ENCODE measurements at regions not wholly inside any gene's neighbourhood (a gene's known extent, or its start where the extent isn't known, plus 50 kb on each side); places are given as distances from the start of the nearest gene placed in this dataset.

DNA sequence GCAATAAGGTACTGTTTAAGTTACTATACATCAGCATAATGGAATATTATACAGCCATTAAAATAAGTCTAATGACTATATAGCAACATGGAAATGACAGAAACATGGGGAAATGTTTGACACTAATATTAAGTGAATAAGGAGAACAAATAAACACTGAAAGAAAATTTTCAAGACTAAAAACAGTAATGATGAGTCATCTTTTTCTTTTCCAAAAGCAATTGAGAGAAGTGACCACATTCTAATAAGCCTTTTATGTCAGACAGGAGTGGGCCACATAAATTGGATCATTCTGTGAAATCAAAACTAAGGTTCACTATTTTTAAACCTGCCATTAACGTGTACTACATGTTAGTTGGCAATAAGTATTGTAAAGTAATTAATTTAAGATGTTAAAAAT lies 187.5 kb downstream of the AHR start:
- ATAC-seq (ENCODE audit: low read depth in 2 of 2) = no peak
- no peaks in the 10 kb centered on the region for H3K4me1 ChIP-seq (ENCODE audit: control insufficient read depth, insufficient read depth, low read length, poor library complexity, severe bottlenecking)
- H3K27ac Mint-ChIP-seq = no peak overlapping the region
- no peaks in the 10 kb centered on the region for H3K9me3 ChIP-seq (ENCODE audit: control insufficient read depth in 2 of 2, low read length in 2 of 2)
- H3K4me3 Mint-ChIP-seq = no peak overlapping the region
- no peaks in the 10 kb centered on the region for H3K36me3 Mint-ChIP-seq
- no peaks in the 10 kb centered on the region for H3K27me3 ChIP-seq (ENCODE audit: control insufficient read depth, insufficient read depth, low read length)
- H3K9me3 Mint-ChIP-seq = no peaks in the 10 kb centered on the region
- peaks cover 0 to 8% (median 3%) of the 10 kb centered on the region in 4 donors for H3K4me1 Mint-ChIP-seq
- H3K36me3 ChIP-seq (ENCODE audit: control insufficient read depth, insufficient read depth, low read length) = no peaks in the 10 kb centered on the region
- no peak for DNase-seq
- H3K27me3 Mint-ChIP-seq = peaks cover 5% of the 10 kb centered on the region
- H3K27ac ChIP-seq (ENCODE audit: insufficient read depth, low read length, poor library complexity, severe bottlenecking) = no peak overlapping the region
- H3K4me3 ChIP-seq (ENCODE audit: low read depth, low read length) = no peak overlapping the region

DNA sequence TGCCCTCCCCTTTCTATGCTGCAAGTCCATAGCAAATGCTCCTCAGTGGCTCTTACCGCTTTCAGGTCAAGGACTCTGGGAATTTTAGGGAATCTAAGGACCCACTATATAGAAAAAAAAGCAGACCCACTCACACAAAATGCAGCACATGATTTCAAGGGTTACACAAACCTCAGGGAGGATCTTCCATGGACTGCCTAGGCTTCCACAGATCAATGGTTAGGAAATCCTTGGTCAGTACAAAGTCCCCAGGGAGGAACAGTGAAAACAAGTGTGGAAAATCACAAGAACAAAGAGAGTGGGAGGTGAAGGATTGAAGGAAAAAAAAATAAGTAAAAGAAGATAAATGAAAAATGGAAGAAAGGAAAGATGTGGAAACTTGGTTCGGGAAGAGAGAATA lies 188.4 kb downstream of the AHR start:
- Histone ChIP-seq H3K9me3 (ENCODE audit: control insufficient read depth in 2 of 2, low read length in 2 of 2) (no peaks in the 10 kb centered on the region), H3K27ac (ENCODE audit: insufficient read depth, low read length, poor library complexity, severe bottlenecking) (no peak overlapping the region), H3K4me1 (ENCODE audit: control insufficient read depth, insufficient read depth, low read length, poor library complexity, severe bottlenecking) (no peaks in the 10 kb centered on the region), H3K36me3 (ENCODE audit: control insufficient read depth, insufficient read depth, low read length) (no peaks in the 10 kb centered on the region), H3K27me3 (ENCODE audit: control insufficient read depth, insufficient read depth, low read length) (no peaks in the 10 kb centered on the region), H3K4me3 (ENCODE audit: low read depth, low read length) (no peak overlapping the region)
- Mint-ChIP-seq H3K36me3 (no peaks in the 10 kb centered on the region), H3K4me3 (no peak overlapping the region), H3K4me1 (peaks cover 0 to 9% (median 3%) of the 10 kb centered on the region in 4 donors), H3K27ac (no peak overlapping the region), H3K9me3 (no peaks in the 10 kb centered on the region), H3K27me3 (peaks cover 5% of the 10 kb centered on the region)
- ATAC-seq (ENCODE audit: low read depth in 2 of 2) = no peak
- no peak for DNase-seq

DNA sequence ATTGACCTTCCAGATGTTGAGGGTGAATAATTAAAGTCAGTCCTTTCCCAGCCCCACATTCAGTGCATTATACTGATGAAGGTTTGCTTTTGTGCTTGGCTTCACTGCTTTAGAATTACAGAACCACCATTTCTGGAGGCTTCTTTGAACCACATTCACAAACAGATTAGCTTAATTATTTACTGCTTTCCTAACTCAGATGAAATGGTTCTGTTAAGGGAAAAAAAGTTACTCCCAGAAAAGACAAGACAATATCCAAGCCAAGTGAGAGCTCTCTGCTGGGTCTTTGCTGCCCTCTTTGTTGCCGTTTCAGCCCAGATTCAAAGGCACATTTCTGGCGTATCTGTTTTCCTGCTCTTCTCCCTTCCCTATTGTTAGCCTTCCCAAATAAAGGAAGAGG lies 188.9 kb downstream of the AHR start:
- H3K27ac Mint-ChIP-seq = no peak overlapping the region
- ATAC-seq (ENCODE audit: low read depth in 2 of 2) (no peak), DNase-seq (no peak)
- no peaks in the 10 kb centered on the region for H3K36me3 Mint-ChIP-seq
- Histone ChIP-seq H3K27ac (ENCODE audit: insufficient read depth, low read length, poor library complexity, severe bottlenecking) (no peak overlapping the region), H3K4me3 (ENCODE audit: low read depth, low read length) (no peak overlapping the region), H3K27me3 (ENCODE audit: control insufficient read depth, insufficient read depth, low read length) (no peaks in the 10 kb centered on the region), H3K36me3 (ENCODE audit: control insufficient read depth, insufficient read depth, low read length) (no peaks in the 10 kb centered on the region), H3K4me1 (ENCODE audit: control insufficient read depth, insufficient read depth, low read length, poor library complexity, severe bottlenecking) (no peaks in the 10 kb centered on the region), H3K9me3 (ENCODE audit: control insufficient read depth in 2 of 2, low read length in 2 of 2) (no peaks in the 10 kb centered on the region)
- H3K4me1 Mint-ChIP-seq = peaks cover 0 to 9% (median 3%) of the 10 kb centered on the region in 4 donors
- H3K9me3 Mint-ChIP-seq = no peaks in the 10 kb centered on the region
- H3K4me3 Mint-ChIP-seq = no peak overlapping the region
- peaks cover 5% of the 10 kb centered on the region for H3K27me3 Mint-ChIP-seq

DNA sequence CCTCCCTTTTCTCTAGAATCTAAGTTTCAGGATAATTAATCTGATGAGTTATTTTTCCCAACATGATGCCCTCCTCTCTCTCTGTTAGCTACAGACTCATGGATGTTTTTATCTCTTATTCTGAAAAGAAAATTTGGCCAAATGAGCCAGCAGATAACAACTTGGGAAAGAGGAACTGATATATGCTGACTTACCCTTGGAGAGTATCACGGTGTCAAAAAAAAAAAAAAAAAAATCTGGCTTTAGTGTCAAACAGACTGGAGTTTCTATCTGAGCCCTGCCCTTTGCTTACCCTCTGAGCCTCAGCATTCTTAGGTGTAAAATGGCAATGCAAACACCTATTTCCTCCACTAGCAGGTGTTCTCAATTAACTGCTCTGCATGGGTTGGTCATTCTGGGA lies 190.4 kb downstream of the AHR start:
- Mint-ChIP-seq H3K4me3 (no peak overlapping the region), H3K36me3 (no peaks in the 10 kb centered on the region), H3K4me1 (peaks cover 0 to 9% (median 3%) of the 10 kb centered on the region in 4 donors), H3K27ac (no peak overlapping the region), H3K9me3 (no peaks in the 10 kb centered on the region), H3K27me3 (peaks cover 5% of the 10 kb centered on the region)
- Histone ChIP-seq H3K27me3 (ENCODE audit: control insufficient read depth, insufficient read depth, low read length) (no peaks in the 10 kb centered on the region), H3K4me1 (ENCODE audit: control insufficient read depth, insufficient read depth, low read length, poor library complexity, severe bottlenecking) (no peaks in the 10 kb centered on the region), H3K27ac (ENCODE audit: insufficient read depth, low read length, poor library complexity, severe bottlenecking) (no peak overlapping the region), H3K4me3 (ENCODE audit: low read depth, low read length) (no peak overlapping the region), H3K9me3 (ENCODE audit: control insufficient read depth in 2 of 2, low read length in 2 of 2) (no peaks in the 10 kb centered on the region), H3K36me3 (ENCODE audit: control insufficient read depth, insufficient read depth, low read length) (no peaks in the 10 kb centered on the region)
- DNase-seq = no peak
- ATAC-seq (ENCODE audit: low read depth in 2 of 2) = no peak

DNA sequence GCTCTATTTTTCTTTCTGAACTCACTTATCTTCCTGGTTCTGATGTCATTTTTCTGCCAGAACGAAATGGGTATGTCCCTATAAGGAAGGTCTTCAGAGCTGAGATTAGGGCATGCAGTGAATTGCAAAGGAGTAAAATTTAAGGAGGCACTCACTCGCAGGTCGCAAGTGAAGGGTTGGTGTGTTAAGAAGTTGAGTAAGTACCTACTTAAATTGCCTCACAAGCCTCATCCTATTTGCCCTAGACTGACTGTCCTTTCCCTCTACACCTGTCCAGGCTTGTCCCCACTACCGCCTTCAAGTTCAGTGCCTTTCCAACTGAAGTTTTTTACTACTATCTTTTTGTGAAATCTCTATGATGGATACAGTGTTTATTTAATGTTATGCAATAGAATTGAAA lies 191.5 kb downstream of the AHR start:
- Mint-ChIP-seq H3K9me3 (no peaks in the 10 kb centered on the region), H3K36me3 (no peaks in the 10 kb centered on the region), H3K4me1 (peaks cover 0 to 9% (median 3%) of the 10 kb centered on the region in 4 donors), H3K27me3 (peaks cover 5% of the 10 kb centered on the region), H3K27ac (no peak overlapping the region), H3K4me3 (no peak overlapping the region)
- Histone ChIP-seq H3K4me3 (ENCODE audit: low read depth, low read length) (no peak overlapping the region), H3K27me3 (ENCODE audit: control insufficient read depth, insufficient read depth, low read length) (no peaks in the 10 kb centered on the region), H3K27ac (ENCODE audit: insufficient read depth, low read length, poor library complexity, severe bottlenecking) (no peak overlapping the region), H3K36me3 (ENCODE audit: control insufficient read depth, insufficient read depth, low read length) (no peaks in the 10 kb centered on the region), H3K4me1 (ENCODE audit: control insufficient read depth, insufficient read depth, low read length, poor library complexity, severe bottlenecking) (no peaks in the 10 kb centered on the region), H3K9me3 (ENCODE audit: control insufficient read depth in 2 of 2, low read length in 2 of 2) (no peaks in the 10 kb centered on the region)
- ATAC-seq (ENCODE audit: low read depth in 2 of 2) (no peak), DNase-seq (no peak)

DNA sequence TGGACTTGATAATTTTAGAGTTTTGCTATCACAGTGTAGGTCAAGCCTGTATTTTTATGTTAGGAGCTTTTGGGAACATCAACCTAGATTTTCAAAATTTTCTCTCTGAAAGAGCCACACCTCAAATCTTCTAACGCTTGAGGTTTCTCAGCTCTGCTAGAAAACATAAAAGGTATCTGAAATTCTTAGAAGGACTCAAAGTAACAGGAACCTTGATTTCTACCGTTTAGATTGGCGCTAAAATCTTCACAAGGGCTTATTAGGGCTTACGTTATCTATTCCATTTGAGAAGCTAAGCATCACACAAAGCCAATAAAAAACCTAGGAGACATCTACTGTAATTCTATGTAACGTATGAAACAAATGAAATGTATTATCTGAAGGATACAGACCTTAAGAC lies 192.4 kb downstream of the AHR start:
- no peak overlapping the region for H3K4me3 Mint-ChIP-seq
- no peaks in the 10 kb centered on the region for H3K27me3 ChIP-seq (ENCODE audit: control insufficient read depth, insufficient read depth, low read length)
- H3K27ac Mint-ChIP-seq = no peak overlapping the region
- no peaks in the 10 kb centered on the region for H3K36me3 Mint-ChIP-seq
- H3K4me3 ChIP-seq (ENCODE audit: low read depth, low read length) = no peak overlapping the region
- no peak overlapping the region for H3K27ac ChIP-seq (ENCODE audit: insufficient read depth, low read length, poor library complexity, severe bottlenecking)
- no peaks in the 10 kb centered on the region for H3K9me3 ChIP-seq (ENCODE audit: control insufficient read depth in 2 of 2, low read length in 2 of 2)
- no peaks in the 10 kb centered on the region for H3K4me1 ChIP-seq (ENCODE audit: control insufficient read depth, insufficient read depth, low read length, poor library complexity, severe bottlenecking)
- ATAC-seq (ENCODE audit: low read depth in 2 of 2) = no peak
- H3K4me1 Mint-ChIP-seq = peaks cover 0 to 9% (median 3%) of the 10 kb centered on the region in 4 donors
- no peaks in the 10 kb centered on the region for H3K36me3 ChIP-seq (ENCODE audit: control insufficient read depth, insufficient read depth, low read length)
- no peaks in the 10 kb centered on the region for H3K9me3 Mint-ChIP-seq
- DNase-seq = peak in 1 of 3 donors; percentile 68
- peaks cover 5% of the 10 kb centered on the region for H3K27me3 Mint-ChIP-seq

DNA sequence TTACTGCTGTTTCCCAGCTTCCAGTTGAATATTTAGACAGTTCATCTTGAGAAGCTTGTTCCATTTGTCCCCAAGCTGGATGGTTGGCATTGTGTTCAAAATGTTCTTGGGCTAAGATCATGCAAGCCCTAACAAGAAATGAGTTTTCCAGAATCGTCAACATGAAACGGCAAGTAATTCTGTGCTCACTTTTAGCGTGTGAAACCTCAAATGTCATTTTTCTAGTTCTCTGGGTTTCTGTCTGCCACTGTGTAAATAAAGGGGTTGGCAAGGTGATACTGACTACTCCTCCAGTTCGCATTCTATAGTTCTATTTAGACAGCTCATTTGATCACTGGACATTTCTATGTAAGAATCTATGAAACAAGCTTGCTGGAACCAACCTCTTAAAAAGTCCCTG lies 194.0 kb downstream of the AHR start:
- peaks cover 5% of the 10 kb centered on the region for H3K27me3 Mint-ChIP-seq
- ATAC-seq (ENCODE audit: low read depth in 2 of 2) = no peak
- Histone ChIP-seq H3K27ac (ENCODE audit: insufficient read depth, low read length, poor library complexity, severe bottlenecking) (no peak overlapping the region), H3K9me3 (ENCODE audit: control insufficient read depth in 2 of 2, low read length in 2 of 2) (no peaks in the 10 kb centered on the region), H3K27me3 (ENCODE audit: control insufficient read depth, insufficient read depth, low read length) (no peaks in the 10 kb centered on the region), H3K36me3 (ENCODE audit: control insufficient read depth, insufficient read depth, low read length) (no peaks in the 10 kb centered on the region), H3K4me3 (ENCODE audit: low read depth, low read length) (no peak overlapping the region), H3K4me1 (ENCODE audit: control insufficient read depth, insufficient read depth, low read length, poor library complexity, severe bottlenecking) (no peaks in the 10 kb centered on the region)
- no peaks in the 10 kb centered on the region for H3K36me3 Mint-ChIP-seq
- H3K27ac Mint-ChIP-seq = no peak overlapping the region
- no peaks in the 10 kb centered on the region for H3K9me3 Mint-ChIP-seq
- peak in 1 of 3 donors; percentile 14 for DNase-seq
- no peak overlapping the region for H3K4me3 Mint-ChIP-seq
- peaks cover 0 to 9% (median 3%) of the 10 kb centered on the region in 4 donors for H3K4me1 Mint-ChIP-seq

DNA sequence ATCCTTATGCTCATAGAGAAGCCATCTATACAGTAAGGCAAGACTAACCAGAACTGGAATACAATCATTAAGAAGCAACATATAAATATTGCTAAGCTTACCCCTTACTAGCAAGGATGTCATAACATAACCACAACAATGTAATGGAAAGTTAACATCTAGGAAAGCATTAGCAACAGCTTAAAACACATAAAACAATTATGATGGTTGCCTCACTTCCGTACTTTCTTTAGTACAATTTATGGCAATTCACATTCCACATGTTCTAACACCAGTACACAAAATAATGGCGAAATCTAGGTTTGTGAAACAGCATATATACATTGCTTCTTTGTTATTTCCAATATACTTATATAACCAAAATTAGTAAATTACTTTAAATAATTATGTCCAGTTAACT lies 195.0 kb downstream of the AHR start:
- Mint-ChIP-seq H3K27me3 (peaks cover 5% of the 10 kb centered on the region), H3K4me3 (no peak overlapping the region), H3K4me1 (peaks cover 0 to 9% (median 3%) of the 10 kb centered on the region in 4 donors), H3K36me3 (no peaks in the 10 kb centered on the region), H3K27ac (no peak overlapping the region), H3K9me3 (no peaks in the 10 kb centered on the region)
- ATAC-seq (ENCODE audit: low read depth in 2 of 2) = no peak
- Histone ChIP-seq H3K36me3 (ENCODE audit: control insufficient read depth, insufficient read depth, low read length) (no peaks in the 10 kb centered on the region), H3K4me1 (ENCODE audit: control insufficient read depth, insufficient read depth, low read length, poor library complexity, severe bottlenecking) (no peaks in the 10 kb centered on the region), H3K4me3 (ENCODE audit: low read depth, low read length) (no peak overlapping the region), H3K27ac (ENCODE audit: insufficient read depth, low read length, poor library complexity, severe bottlenecking) (no peak overlapping the region), H3K9me3 (ENCODE audit: control insufficient read depth in 2 of 2, low read length in 2 of 2) (no peaks in the 10 kb centered on the region), H3K27me3 (ENCODE audit: control insufficient read depth, insufficient read depth, low read length) (no peaks in the 10 kb centered on the region)
- no peak for DNase-seq
